ENCODE measurements at regions not wholly inside any gene's neighbourhood (a gene's known extent, or its start where the extent isn't known, plus 50 kb on each side); places are given as distances from the start of the nearest gene placed in this dataset.

DNA sequence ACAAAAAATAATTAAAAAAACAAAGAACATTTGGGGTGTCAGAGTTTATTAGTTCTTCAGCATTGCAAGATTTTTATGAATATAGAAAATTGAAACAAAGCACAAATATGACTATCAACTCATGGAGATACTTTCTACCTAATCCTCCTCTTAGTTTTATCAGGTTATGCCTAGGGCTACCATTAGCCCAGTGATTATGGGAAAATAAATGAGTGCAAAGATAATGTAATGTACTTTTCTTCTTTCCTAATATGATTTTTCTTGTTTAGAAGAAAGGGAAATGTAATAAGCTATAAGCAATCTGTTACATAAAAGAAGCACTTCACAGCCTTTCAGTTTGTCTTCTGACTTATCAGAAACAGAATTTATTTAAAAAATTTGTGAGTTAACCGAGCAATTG, 676.8 kb downstream of the SORCS1 start:
- WGBS, 4 donors: 27 to 55% (median 38%) methylated on average over 1 of the region's 1 CpG
- no peaks in the 10 kb centered on the region for H3K4me1 ChIP-seq (replicated peaks in 1 of 2)
- H3K4me3 ChIP-seq: no peak overlapping the region
- no peak overlapping the region for H3K27ac ChIP-seq
- DNase-seq: no peak
- intact Hi-C loops (cut with DNase I): no loop called here
- TF ChIP-seq, protein P1, sequence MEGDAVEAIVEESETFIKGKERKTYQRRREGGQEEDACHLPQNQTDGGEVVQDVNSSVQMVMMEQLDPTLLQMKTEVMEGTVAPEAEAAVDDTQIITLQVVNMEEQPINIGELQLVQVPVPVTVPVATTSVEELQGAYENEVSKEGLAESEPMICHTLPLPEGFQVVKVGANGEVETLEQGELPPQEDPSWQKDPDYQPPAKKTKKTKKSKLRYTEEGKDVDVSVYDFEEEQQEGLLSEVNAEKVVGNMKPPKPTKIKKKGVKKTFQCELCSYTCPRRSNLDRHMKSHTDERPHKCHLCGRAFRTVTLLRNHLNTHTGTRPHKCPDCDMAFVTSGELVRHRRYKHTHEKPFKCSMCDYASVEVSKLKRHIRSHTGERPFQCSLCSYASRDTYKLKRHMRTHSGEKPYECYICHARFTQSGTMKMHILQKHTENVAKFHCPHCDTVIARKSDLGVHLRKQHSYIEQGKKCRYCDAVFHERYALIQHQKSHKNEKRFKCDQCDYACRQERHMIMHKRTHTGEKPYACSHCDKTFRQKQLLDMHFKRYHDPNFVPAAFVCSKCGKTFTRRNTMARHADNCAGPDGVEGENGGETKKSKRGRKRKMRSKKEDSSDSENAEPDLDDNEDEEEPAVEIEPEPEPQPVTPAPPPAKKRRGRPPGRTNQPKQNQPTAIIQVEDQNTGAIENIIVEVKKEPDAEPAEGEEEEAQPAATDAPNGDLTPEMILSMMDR (IDR thresholded peaks at IDR 0.05): no peak
- no peaks in the 10 kb centered on the region for H3K27me3 ChIP-seq
- H3K36me3 ChIP-seq (replicated peaks in 1 of 2): no peaks in the 10 kb centered on the region
- no peaks in the 10 kb centered on the region for H3K9me3 ChIP-seq (replicated peaks in 1 of 3)

DNA sequence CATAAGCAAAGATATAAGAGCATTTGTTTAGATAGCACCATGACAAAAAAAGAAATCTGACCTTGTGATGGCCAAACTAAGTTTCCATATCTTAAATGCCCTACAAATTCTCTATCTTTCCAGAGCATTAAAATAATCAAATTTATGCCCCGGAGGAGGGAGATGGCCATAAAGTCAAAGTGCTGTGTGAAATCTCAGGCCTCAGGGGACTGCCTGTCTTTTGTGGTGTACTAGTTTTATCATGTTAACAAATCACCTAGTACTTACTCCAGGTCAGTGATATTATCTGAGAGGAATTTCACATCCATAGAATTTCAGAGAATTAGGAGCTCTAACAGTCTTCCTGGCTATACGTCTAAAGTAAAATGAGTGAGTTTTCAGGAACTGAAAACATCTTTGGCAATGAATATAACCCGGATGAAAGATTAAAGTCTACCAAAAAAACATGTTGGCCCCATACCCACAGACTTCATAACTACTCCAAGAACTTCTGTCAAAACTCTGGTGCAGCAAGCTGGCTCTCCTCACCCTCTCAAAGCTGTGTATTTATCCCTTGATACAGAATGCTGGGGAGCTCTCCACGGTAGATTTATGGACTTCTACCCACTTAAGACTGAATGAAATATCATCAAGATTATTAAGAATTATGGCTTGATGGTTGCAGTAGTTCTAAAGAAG, 682.8 kb downstream of the SORCS1 start:
- DNase-seq: no peak
- no peaks in the 10 kb centered on the region for H3K4me1 ChIP-seq (replicated peaks in 1 of 2)
- no peaks in the 10 kb centered on the region for H3K27me3 ChIP-seq
- no peaks in the 10 kb centered on the region for H3K9me3 ChIP-seq (replicated peaks in 1 of 3)
- no peak overlapping the region for H3K27ac ChIP-seq
- H3K4me3 ChIP-seq: no peak overlapping the region
- 44 to 47% (median 45%) methylated on average over 4 of the region's 4 CpGs for WGBS, 4 donors
- intact Hi-C loops (cut with DNase I): no loop called here
- TF ChIP-seq, protein P1 (IDR thresholded peaks at IDR 0.05): no peak
- no peaks in the 10 kb centered on the region for H3K36me3 ChIP-seq (replicated peaks in 1 of 2)

DNA sequence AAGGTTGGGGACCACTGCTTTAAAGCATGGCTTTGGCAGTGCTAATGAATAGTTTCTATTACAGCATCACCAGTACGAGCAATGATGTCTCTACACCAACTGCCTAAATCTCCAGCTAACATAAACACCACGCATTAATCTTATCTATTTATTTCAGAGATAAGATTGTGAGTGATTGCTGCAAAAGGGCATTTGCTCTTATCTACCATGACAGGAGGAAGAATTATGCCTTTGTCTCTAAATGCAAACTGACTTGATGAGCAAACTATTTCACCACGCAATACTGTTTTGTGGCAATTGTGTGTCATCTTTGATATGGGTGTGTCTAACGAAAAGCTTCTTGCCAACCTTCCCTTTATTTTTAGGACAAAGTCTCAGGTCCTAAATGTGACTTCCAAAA, 684.9 kb downstream of the SORCS1 start:
- Histone ChIP-seq H3K4me1 (replicated peaks in 1 of 2) (no peaks in the 10 kb centered on the region), H3K4me3 (no peak overlapping the region)
- intact Hi-C loops (cut with DNase I): no loop called here

DNA sequence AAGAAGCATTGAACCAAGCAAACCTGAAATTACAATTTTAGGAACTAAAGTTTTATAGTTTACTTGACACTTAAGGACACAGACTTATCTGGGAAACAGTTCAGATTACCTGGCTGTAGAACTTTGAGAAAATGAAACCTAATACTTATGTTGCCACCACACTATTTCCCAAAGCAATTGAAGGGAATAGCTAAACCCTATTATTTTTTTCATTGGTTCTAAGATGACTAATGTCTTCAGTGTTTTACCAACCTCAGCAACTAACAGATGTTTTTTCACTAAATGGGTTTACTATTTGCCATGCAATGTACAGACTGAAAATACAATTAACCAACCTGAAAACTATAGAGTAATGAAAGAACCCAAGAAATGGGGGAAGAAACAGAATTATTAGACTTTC, 689.6 kb downstream of the SORCS1 start:
- Histone ChIP-seq H3K4me3 (no peak overlapping the region), H3K9me3 (replicated peaks in 1 of 3) (no peaks in the 10 kb centered on the region), H3K27ac (no peak overlapping the region), H3K4me1 (replicated peaks in 1 of 2) (no peaks in the 10 kb centered on the region), H3K27me3 (no peaks in the 10 kb centered on the region), H3K36me3 (replicated peaks in 1 of 2) (no peaks in the 10 kb centered on the region)
- no peak for TF ChIP-seq POLR2A (IDR thresholded peaks at IDR 0.05)
- TF ChIP-seq, protein P1 (IDR thresholded peaks at IDR 0.05): no peak
- intact Hi-C loops (cut with DNase I): no loop called here
- DNase-seq: no peak

More for the DNA sequence above, 684.9 kb downstream of the SORCS1 start:
- no peaks in the 10 kb centered on the region for H3K9me3 ChIP-seq (replicated peaks in 1 of 3)
- no peak overlapping the region for H3K27ac ChIP-seq
- TF ChIP-seq POLR2A (IDR thresholded peaks at IDR 0.05): no peak
- TF ChIP-seq, protein P1 (IDR thresholded peaks at IDR 0.05): no peak
- no peaks in the 10 kb centered on the region for H3K27me3 ChIP-seq
- DNase-seq: no peak
- no peaks in the 10 kb centered on the region for H3K36me3 ChIP-seq (replicated peaks in 1 of 2)
- WGBS, 4 donors: 41 to 46% (median 43%) methylated on average over 4 of the region's 4 CpGs

Measured in adrenal gland (tissue), 9 donors.